SKM-1 treated with dmso at 0.1 percent for 144 hours (cell line): ENCODE measurements at regions not wholly inside any gene's neighbourhood (a gene's known extent, or its start where the extent isn't known, plus 50 kb on each side); places are given as distances from the start of the nearest gene placed in this dataset.

Experiments
- DNase-seq: peaks from one replicate; lab custom pipeline; 2025; ENCODE audit not compliant: unreplicated experiment; lab: John Stamatoyannopoulos, UW

DNA sequence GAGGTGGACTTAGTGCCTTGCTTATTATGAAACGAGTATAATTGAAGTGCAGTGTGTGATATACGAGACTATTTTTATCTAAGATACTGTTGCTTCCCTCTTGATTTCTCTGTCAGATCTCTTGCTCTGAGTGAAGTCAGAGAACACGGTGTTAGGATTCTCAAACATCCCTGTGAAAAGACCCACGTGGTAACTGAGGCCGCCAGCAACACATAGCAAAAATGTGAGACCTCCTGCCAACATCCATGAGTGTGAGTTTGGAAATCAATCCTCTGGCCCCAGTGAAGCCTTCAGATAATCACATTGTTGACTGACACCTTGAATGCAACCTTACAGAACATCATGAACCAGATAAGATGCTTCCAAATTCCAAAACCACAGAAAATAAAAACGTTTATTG is 954.4 kb downstream of the FAT4 start:
- DNase-seq, result no peak

DNA sequence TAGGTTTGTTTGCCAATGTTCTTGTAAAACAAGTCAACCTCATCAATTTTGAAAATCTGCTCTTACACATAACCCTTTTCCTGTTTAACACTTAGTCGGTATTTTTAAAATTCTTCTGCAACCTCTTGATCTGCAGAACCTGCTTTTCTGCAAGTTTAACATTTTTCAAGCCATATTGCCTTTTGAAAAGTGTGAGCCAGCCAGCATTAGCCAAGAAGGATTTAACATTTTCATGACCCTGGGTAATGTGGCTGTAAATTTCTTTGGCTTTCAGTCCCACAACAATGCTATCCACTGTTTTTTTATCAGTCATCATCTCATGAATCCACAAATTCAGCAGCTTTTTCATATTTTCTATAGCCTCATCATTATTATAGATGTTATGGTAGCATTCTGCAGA is 956.5 kb downstream of the FAT4 start:
- no peak for DNase-seq

DNA sequence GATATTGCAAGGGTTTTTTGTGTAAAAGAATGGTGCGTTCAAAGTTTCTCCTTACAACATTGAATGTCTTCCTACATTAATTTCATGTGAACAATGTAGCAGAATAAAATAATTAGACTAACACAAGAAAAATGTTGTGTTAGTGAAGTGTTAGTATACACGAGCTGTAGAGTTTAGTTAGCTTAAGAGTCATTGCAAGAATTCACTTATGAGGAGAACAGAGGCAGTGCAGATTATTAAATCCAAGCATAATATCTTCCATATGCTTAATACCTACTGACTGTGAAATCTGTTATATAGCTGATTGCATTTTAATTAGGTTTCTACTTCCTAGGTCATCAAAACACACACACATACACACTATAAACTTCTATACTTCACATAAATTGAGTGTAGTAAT is 959.0 kb downstream of the FAT4 start:
- no peak for DNase-seq

- DNase-seq, result no peak
These were observed 977.1 kb downstream of the FAT4 start for GRCh38 chr4:126291886-126292285.

DNA sequence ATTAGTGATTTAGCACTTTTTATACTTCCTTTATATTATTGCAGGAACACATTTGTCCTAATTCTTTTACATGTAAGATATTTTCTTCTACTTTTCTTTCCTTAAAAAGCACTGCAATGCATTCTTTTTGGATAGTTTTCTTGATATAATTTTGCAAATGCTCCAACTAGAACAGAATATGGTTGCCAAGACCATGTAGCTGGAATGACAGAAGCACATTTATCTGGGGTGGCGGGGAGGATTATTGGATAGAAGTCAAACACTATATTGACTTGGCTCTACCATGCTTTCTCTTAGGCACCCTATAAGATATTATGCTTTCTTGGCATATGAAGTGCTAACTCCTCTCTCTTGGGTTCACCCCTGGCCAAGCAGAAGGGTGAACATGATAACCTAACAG is 983.5 kb downstream of the FAT4 start:
- no peak for DNase-seq

DNA sequence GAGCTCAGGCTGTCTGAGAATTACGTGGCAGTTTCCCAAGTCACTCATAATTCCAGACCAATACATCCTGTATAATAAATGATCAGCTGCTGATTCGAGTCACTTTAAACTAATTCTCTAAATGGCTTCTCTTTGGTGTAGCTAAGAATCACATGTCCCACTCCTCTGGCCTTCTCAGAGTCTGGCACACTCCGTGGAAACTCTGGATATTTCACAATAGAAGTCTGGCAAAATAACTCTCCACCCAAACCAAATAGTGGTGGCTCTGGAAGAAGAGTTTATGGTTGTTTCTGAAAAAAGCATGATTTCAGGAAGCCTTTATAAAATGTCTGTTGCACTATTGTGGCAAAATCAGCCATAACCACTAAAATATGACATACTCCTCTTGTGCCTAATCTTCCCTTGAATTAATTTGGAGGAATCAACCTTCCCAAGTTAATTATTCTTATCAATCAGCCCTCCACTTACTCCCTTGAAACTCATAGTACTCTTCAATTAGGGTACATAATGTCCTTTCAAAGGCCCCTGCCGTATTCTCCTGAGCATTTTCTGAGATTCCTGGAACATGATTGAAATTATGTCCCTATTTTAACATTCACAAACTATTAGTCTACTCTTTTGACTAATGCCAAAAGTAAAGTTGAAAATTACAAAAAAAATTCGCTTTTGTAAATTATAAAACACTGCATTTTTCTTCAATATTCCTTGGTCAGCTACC is 991.6 kb downstream of the FAT4 start:
- no peak for DNase-seq

- DNase-seq, result no peak
These were observed 1003.6 kb downstream of the FAT4 start for GRCh38 chr4:126318376-126318775.

DNA sequence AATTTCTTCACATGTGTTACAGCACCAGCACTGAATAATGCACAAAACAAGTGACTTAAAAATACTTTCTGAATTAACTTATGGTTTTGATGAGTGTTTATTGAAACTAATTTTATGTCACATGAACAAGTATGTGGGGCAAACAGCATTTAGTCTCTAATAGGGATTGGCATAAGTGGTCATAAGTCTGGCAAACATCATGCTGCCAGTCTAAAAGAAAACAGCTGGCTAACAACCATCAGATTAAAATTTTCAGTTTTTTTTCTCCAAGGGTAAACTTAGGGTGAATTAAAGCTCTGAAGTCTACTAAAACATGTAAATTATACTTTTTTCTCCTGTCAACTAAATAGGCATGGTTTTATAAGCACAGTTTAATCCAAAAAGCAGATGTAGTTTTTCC is 1014.2 kb downstream of the FAT4 start:
- DNase-seq, result no peak

- DNase-seq, result no peak
These were observed 1023.8 kb downstream of the FAT4 start for GRCh38 chr4:126338548-126338947.

GRCh38 chr4:126341927-126342326 is 1027.2 kb downstream of the FAT4 start:
- no peak for DNase-seq

DNA sequence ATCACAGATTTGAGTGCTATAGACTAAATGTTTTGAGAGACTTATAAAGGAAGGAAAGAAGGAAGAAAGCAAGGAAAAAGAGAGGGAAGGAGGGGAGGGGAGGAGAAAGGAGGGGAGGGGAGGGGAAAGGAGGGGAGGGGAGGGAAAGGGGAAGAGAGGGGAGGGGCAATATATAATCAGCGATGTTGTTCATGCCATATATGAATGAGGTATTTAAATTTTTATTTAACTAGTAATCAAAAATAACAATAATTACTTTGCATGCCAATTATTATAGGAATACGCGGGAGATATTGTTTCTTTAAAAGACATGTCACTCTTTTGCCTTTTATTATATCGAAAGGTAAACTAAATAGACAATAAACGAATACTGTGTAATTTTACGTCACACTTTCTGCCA is 1029.7 kb downstream of the FAT4 start:
- DNase-seq, result no peak

DNA sequence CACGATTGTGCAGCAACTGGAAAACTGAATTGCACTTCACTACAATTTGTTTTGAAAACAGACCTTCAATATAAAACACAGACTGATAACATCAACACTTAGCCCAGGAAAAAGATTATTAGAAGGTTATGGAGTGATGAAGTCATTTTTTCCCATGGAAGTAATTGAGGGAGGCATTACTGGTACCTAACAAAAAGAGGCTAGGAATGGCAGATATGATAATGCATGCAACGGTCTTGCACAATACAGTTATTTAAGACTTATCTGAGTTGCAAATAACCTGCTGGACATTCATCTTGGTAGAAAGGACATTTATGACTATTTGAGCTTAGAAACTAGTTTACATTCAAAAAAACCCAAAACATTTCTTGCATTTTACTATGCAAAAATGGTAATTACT is 1031.9 kb downstream of the FAT4 start:
- DNase-seq, result no peak

GRCh38 chr4:126354784-126355183 is 1040.0 kb downstream of the FAT4 start:
- DNase-seq, result no peak

DNA sequence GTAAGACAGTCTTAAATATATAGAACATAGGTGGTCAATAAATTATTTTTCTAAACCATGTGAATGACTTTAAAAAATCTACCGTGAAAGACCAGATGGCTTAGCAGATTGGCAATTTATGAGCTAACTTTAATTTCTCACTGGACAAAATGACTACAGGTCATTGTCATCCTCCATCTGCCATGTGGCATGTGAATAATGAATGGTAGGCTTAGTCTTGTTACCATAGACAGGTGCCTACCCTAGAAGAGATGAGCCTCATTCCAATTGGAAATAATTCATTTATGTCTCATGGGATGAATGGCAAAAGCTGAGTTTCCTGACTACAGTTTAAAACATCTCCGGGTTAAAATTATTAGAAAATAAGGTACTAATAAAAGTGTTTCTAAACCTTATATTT is 1043.3 kb downstream of the FAT4 start:
- no peak for DNase-seq

DNA sequence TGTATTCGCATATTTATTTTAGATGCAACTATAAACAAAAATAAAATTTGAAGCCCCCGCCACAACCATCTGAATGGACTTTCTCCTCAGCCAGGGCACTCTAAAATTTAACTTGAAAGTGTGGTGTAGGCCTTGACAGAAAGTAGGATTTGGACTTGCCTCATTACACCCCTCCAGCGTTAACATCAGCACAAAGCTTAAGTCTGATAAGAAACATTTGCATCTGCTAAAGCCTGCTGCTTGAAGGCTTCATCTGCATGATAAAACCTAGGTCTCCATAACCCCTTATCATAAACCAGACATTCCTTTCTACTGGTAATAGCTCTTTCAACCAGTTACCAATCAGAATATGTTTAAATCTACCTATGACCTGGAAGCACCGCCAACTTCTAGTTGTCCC is 1046.5 kb downstream of the FAT4 start:
- DNase-seq, result no peak

DNA sequence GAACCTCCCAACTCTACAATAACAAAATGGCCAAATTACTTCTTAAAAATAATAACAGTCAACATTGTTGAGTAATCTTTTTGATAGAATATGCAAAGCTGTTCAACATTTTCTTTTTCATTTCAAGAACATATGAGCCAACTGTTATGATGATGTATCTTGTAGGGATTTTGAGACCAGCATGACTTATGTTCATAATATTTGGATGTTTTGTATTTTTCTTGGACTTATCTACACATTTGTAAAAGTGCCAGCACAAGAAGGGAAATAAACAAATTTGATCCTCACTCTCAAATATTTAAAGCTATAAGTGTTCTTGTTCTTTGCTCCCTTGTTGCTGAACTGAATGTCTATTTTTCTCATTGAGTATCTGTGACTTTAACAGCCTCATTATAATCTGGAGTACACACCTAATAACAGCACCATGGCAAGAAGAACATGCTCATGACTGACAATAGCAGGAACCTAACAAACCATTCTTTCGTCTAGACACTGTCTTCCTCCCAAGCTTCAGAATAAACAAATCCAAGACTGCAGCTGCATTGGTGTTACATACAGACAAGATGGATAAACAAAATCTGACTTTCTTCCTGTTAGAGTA is 1049.7 kb downstream of the FAT4 start:
- no peak for DNase-seq

GRCh38 chr4:126369076-126369475 is 1054.3 kb downstream of the FAT4 start:
- DNase-seq, result no peak

GRCh38 chr4:126372634-126373033 is 1057.9 kb downstream of the FAT4 start:
- DNase-seq, result no peak

DNA sequence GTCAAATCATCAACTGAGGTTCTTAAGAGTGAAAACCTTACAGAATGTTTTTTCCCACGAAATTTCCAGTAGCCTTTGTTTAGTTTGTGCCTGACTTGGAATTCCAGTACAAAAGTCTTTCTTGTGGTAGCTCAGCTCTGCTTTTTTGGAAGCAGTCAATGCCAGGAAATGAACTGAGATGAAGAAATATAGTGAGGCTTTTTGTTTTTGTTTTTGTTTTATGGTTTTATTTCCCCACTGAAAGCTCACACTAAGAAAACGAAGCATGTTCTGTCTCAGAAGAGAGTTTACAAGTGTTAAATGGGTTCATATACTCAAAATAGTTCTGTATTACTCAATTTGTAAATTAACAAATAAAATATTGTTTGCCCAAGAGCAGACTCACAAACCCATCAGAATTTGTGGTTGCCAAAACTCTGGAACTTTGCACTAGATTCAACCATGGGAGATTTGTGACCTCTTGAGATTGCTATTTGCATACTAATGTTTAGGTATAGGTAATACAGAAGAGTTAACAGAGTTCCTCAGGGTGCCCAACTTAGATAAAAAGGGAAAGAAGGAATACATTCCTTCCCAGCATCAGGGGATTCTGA is 1060.8 kb downstream of the FAT4 start:
- no peak for DNase-seq

- no peak for DNase-seq
These were observed 1071.2 kb downstream of the FAT4 start for GRCh38 chr4:126385954-126386353.

- no peak for DNase-seq
These were observed 1071.8 kb downstream of the FAT4 start for GRCh38 chr4:126386512-126386911.

DNA sequence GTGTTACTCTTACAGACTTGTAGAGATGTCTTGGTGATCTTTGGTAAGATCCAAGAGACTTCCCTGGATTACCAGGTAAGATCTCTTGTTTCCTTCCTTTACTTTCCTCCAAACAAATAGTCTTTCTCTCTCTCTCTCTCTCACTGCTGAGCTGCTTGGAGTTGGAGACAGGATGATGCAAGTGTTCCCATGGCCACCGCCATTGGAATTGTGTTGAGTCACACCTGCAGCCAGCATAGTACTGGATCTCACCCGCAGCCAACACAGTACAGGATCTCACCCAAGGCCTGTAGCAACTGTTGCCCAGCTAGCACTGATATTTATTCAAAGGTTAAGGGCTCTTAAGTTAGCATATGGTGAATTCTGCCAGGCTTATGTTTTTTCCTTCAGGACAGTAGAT is 1080.9 kb downstream of the FAT4 start:
- DNase-seq, result no peak

- DNase-seq, result no peak
These were observed 1081.4 kb downstream of the FAT4 start for GRCh38 chr4:126396121-126396520.
